AG10803 (cell line): ENCODE measurements at regions not wholly inside any gene's neighbourhood (a gene's known extent, or its start where the extent isn't known, plus 50 kb on each side); places are given as distances from the start of the nearest gene placed in this dataset.

ENCODE experiments used
- DNase-seq: peaks from one replicate; pipeline ENCODE4 v3.0.0; 2010; ENCODE audit warnings: low read depth
- H3K4me3 ChIP-seq: 2 replicates; pipeline ENCODE4 v1.5.1; 2011; ENCODE audit warnings: mild to moderate bottlenecking, low read length, control low read depth
- TF ChIP-seq, protein P1 (sequence below): conservative IDR thresholded peaks from 2 replicates; pipeline ENCODE4 v1.5.1; 2011; ENCODE audit warnings: mild to moderate bottlenecking, low read length, control low read depth, inconsistent platforms

- no peak overlapping the region for H3K4me3 ChIP-seq
- TF ChIP-seq, protein P1, sequence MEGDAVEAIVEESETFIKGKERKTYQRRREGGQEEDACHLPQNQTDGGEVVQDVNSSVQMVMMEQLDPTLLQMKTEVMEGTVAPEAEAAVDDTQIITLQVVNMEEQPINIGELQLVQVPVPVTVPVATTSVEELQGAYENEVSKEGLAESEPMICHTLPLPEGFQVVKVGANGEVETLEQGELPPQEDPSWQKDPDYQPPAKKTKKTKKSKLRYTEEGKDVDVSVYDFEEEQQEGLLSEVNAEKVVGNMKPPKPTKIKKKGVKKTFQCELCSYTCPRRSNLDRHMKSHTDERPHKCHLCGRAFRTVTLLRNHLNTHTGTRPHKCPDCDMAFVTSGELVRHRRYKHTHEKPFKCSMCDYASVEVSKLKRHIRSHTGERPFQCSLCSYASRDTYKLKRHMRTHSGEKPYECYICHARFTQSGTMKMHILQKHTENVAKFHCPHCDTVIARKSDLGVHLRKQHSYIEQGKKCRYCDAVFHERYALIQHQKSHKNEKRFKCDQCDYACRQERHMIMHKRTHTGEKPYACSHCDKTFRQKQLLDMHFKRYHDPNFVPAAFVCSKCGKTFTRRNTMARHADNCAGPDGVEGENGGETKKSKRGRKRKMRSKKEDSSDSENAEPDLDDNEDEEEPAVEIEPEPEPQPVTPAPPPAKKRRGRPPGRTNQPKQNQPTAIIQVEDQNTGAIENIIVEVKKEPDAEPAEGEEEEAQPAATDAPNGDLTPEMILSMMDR: no peak
- DNase-seq: no peak
These were observed 166.2 kb upstream of the VCX3A start for GRCh38 chrX:6701085-6701484.

- TF ChIP-seq, protein P1: no peak
- no peak overlapping the region for H3K4me3 ChIP-seq
- DNase-seq: no peak
These were observed 160.8 kb upstream of the VCX3A start for GRCh38 chrX:6695717-6696116.

- DNase-seq: no peak
- no peak overlapping the region for H3K4me3 ChIP-seq
These were observed 160.1 kb upstream of the VCX3A start for GRCh38 chrX:6694977-6695376.

GRCh38 chrX:6694221-6694620 is 159.3 kb upstream of the VCX3A start:
- TF ChIP-seq, protein P1: no peak
- DNase-seq: no peak
- no peak overlapping the region for H3K4me3 ChIP-seq

More at GRCh38 chrX:6694977-6695376, 160.1 kb upstream of the VCX3A start:
- TF ChIP-seq, protein P1: no peak

DNA sequence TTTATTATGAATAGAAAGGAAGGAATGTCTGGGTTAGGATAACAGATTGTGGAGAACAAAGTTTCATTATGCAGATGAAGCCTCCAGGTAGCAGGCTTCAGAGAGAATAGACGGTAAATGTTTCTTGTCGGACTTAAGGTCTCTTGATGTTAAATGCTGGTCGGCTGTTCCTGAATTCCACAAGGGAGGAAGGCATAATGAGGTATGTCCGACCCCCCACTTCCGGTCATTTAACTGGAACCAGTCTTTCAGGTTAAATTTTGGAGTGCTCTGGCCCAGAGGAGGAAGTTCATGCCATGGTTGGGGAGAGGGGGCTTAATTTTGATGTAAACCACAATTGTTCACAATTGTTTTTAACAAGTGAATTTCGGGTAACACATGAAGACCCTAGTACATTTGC is 158.1 kb upstream of the VCX3A start:
- DNase-seq: no peak
- TF ChIP-seq, protein P1: no peak
- no peak overlapping the region for H3K4me3 ChIP-seq

- TF ChIP-seq, protein P1: no peak
- no peak for DNase-seq
- H3K4me3 ChIP-seq: no peak overlapping the region
These were observed 150.6 kb upstream of the VCX3A start for GRCh38 chrX:6685489-6685888.

GRCh38 chrX:6683353-6683752 is 148.4 kb upstream of the VCX3A start:
- no peak for DNase-seq
- H3K4me3 ChIP-seq: no peak overlapping the region
- TF ChIP-seq, protein P1: no peak
